Caki2 (cell line): ENCODE measurements at regions not wholly inside any gene's neighbourhood (a gene's known extent, or its start where the extent isn't known, plus 50 kb on each side); places are given as distances from the start of the nearest gene placed in this dataset.
"Not testable (repeated sequence)": the region's sequence is repeated elsewhere in the genome, so short reads cannot be mapped to it uniquely, and the experiment has no call there.

Experiments used
- DNase-seq: peaks from one replicate; pipeline ENCODE4 v3.0.0-alpha.2; 2015; ENCODE audit warnings: low read depth
- in situ Hi-C: cut with HindIII; loops from 2 replicates; pipeline ENCODE4 v1.10.0; 2016; ENCODE audit warnings: low sequenced_read_pairs, low pct_unique_long_range_greater_than_20kb, mixed read lengths

DNA sequence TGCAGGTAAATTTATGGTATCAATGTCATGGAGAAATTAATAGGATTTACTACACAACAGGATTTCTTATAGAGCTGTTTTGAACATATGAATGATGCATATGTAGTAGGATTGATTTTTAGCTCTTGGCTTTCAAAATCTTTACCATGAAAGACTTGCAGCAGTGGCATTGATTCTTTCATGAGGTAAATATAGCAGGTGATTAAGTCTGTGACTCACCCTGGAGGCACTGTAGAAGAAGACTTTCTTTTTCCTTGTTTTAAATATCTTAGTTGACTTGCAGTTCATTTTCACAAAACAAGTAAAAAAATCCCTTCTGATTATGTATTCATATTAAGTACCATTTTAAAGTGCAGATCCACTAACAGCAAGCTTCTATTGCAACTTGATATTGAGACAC is 463.0 kb downstream of the FBXO15 start:
- in situ Hi-C loops: no loop called here

GRCh38 chr18:73683409-73684238 is 464.0 kb downstream of the FBXO15 start:
- no peak for DNase-seq
- in situ Hi-C loops: no loop called here

More for the DNA sequence above, 463.0 kb downstream of the FBXO15 start:
- DNase-seq: no peak

DNA sequence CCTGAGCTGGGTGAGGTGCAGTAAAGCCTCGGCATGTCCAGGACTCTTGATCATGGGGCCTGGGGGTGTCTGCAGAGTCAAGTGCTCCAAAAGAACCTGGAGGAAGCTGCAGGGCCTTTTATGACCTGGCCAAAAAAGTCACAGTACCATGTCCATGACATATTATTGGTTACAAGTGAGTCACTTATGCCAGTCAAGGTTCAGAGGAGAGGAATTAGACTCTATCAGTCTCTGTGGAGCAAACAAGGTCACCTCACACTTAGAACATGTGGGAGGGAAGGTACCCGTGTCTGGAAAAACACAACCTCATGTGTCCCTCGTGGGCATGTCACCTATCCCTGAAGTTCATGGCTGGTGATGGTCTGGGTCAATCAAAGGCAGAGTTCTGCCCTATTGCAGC is 465.7 kb downstream of the FBXO15 start:
- in situ Hi-C loops: no loop called here
- no peak for DNase-seq

GRCh38 chr18:73681398-73681797 is 466.2 kb downstream of the FBXO15 start:
- in situ Hi-C loops: no loop called here

DNA sequence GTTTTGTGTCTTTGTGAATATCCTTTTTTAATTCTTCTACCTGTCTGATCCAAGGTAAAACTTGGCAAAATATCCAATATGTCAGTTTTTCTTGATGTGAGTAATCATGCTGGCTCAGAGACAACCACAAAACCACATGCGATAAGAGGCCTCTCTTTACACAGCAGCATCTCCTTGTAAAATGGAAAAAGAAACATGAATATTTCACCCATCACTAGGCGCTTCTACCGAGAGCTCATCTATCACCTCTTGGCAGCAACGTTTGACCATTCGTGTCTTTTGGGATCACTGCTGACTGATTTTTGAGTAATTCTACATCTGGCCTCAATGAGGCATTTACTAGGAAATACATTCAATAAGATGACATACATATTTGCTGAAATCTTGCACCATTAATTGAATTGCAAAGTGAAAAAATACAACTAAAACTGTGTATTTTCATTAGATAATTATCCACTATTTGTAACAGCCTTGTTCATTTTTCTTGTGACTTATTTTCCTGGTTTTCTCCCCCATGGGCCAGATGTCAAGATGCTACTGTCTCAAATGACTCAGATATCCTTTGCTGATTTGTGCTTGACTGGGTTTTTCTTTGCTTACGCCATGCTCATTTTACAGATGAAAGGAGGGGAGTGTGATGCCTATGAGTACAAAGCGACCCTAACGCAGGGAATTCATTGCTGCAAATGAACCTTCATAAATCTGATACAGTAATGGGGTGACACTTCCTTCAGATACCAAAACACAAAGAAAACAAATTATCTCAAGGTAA is 467.5 kb downstream of the FBXO15 start:
- no peak for DNase-seq
- in situ Hi-C loops: no loop called here

More at GRCh38 chr18:73681398-73681797, 466.2 kb downstream of the FBXO15 start:
- no peak for DNase-seq

- in situ Hi-C loops: no loop called here
- no peak for DNase-seq
Measured at GRCh38 chr18:73677450-73677849, 470.2 kb downstream of the FBXO15 start.

DNA sequence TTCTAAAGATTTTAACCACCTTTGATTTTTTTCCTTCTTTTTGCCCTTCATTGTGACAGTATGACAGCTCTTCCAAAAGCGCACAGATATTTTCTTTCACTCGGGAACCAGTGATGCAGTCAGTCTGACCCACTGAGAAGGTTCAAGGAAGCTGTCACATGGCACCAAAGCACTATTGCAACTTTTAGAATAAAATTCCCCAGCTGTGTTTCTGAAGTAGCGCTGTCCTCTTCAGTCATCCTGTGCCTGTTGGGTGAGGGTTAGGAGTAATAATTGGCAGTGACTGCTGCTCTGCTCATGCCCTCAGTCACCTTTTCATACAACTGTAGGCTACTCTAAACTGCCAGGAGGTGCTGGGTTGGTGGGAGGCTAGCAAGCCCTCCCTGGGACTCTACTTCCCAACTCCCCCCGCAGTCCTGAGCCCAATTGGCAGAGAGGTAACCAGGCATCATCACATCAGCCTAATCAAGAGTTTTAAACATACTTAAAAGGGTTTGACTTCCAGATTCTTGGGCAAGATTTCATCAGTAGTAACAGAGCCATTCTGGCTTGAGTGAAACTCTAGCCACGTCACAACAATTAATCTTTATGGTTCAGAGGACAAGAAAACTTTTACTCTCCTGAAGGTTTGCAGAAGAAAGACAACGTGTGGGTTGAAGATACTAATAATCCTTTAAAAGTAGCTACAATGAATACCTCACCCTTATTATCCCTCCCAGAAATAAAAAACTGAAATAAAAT is 473.3 kb downstream of the FBXO15 start:
- no peak for DNase-seq
- in situ Hi-C loops: no loop called here

DNA sequence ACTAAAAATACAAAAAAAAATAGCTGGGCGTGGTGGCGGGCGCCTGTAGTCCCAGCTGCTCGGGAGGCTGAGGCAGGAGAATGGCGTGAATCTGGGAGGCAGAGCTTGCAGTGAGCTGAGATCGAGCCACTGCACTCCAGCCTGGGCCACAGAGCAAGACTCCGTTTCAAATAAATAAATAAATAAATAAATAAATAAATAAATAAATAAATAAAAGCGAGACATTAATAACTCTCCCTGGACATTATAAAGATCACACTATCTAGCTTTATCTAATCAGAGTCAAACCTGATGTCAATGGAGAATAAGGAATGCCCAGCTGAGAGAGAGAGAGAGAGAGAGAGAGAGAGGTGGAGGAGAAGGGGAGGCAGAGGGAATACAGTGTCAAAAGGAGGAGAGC is 476.2 kb downstream of the FBXO15 start:
- DNase-seq, in situ Hi-C loops: not testable (repeated sequence)

DNA sequence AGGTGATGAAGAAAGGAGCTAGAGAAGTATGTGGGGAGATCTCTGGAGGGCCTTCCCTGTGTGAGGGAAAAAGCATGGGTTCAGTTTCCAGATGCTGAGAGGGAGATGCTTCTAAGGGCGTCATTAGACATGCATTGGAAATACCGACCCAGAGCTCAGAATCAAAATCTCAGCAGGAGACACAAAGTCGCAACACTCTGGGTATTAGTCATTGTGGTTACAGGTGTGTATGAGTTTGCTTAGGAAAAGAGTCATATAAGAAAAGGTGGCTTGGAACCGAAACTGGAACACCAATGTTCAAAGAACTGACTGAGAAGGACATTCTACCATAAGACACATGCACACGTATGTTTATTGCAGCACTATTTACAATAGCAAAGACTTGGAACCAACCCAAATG is 477.1 kb downstream of the FBXO15 start:
- in situ Hi-C loops: no loop called here
- DNase-seq: no peak

GRCh38 chr18:73670039-73670438 is 477.6 kb downstream of the FBXO15 start:
- in situ Hi-C loops: no loop called here
- no peak for DNase-seq

GRCh38 chr18:73669297-73669696 is 478.3 kb downstream of the FBXO15 start:
- no peak for DNase-seq
- in situ Hi-C loops: no loop called here

DNA sequence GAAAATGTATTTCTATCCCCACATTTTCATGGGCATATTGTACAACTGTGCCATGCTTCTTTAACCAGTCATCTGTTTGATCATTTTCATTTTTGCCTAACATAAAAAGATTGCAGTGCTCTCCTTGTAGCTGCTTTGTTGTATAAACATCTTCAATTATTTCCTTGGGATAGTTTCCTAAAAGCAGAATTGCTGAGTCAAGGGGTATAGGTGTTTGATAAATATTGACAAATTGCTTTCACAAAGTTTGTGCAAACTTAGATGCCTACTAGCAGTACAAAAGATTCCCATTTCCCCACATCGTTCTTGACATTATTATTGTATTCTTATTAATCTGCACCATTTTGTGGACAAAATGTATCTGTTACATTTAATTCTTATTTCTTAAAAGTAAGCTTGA is 479.6 kb downstream of the FBXO15 start:
- in situ Hi-C loops: no loop called here
- no peak for DNase-seq

DNA sequence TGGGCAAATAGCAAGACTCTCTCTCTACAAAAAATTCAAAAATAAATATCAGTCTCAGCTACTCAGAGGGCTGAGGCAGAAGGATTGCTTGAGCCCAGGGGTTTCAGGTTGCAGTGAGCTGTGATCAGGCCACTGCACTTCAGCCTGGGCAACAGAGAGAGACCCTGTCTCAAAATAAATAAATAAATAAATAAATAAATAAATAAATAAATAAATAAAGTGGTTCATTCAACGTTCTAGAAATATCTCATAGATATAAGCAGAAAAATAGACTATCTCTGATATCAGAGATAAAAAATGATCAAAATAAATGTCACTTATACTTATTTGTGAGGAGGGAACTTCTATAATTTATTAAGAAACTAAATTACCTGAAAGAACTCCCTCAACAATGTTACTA is 480.9 kb downstream of the FBXO15 start:
- in situ Hi-C loops: no loop called here
- no peak for DNase-seq

- DNase-seq: no peak
- in situ Hi-C loops: no loop called here
Measured at GRCh38 chr18:73664896-73665295, 482.7 kb downstream of the FBXO15 start.

GRCh38 chr18:73663581-73663980 is 484.1 kb downstream of the FBXO15 start:
- in situ Hi-C loops: no loop called here
- no peak for DNase-seq

GRCh38 chr18:73662421-73662820 is 485.2 kb downstream of the FBXO15 start:
- in situ Hi-C loops: no loop called here
- no peak for DNase-seq

- in situ Hi-C loops: no loop called here
- no peak for DNase-seq
Measured at GRCh38 chr18:73660931-73661856, 486.4 kb downstream of the FBXO15 start.

- in situ Hi-C loops: no loop called here
- DNase-seq: no peak
Measured at GRCh38 chr18:73656691-73657090, 490.9 kb downstream of the FBXO15 start.
